HEK293T (cell line): ENCODE measurements at regions not wholly inside any gene's neighbourhood (a gene's known extent, or its start where the extent isn't known, plus 50 kb on each side); places are given as distances from the start of the nearest gene placed in this dataset.

ENCODE experiments used
- CTCF ChIA-PET: fragments of 350-600 bp; formaldehyde crosslinking; extraction: SDS; loops from one replicate; lab custom pipeline; 2021; ENCODE audit warnings: antibody characterized with exemption, inconsistent platforms; lab: Yijun Ruan, JAX
- POLR2A ChIA-PET: fragments of 350-600 bp; formaldehyde crosslinking; extraction: SDS; loops from one replicate; lab custom pipeline; 2020; ENCODE audit warnings: antibody characterized with exemption, inconsistent platforms; lab: Yijun Ruan, JAX
- DNase-seq: peaks from one replicate; pipeline ENCODE4 v3.0.0; 2012; ENCODE audit warnings: mixed read lengths; ENCODE audit errors: extremely low spot score
- ARNT ChIP-seq: fragments of 450-650 bp; IDR thresholded peaks from 2 replicates; pipeline ENCODE4 v1.6.1; 2017; ENCODE audit warnings: mild to moderate bottlenecking
- BHLHE40 ChIP-seq: fragments of 450-650 bp; IDR thresholded peaks from 2 replicates; pipeline ENCODE4 v1.6.1; 2016; ENCODE audit warnings: mild to moderate bottlenecking, moderate library complexity, borderline replicate concordance
- CTBP1 ChIP-seq: fragments of 450-650 bp; IDR thresholded peaks from 2 replicates; pipeline ENCODE4 v1.6.1; 2016; ENCODE audit warnings: borderline replicate concordance
- ELF4 ChIP-seq: fragments of 450-650 bp; IDR thresholded peaks from 2 replicates; pipeline ENCODE4 v1.6.1; 2017; ENCODE audit warnings: antibody characterized with exemption
- FOXA1 ChIP-seq: fragments of 450-650 bp; IDR thresholded peaks from 2 replicates; pipeline ENCODE4 v1.6.1; 2016; ENCODE audit warnings: mild to moderate bottlenecking
- FOXK2 ChIP-seq: fragments of 450-650 bp; IDR thresholded peaks from 2 replicates; pipeline ENCODE4 v1.6.1; 2016; ENCODE audit warnings: mild to moderate bottlenecking
- FOXM1 ChIP-seq: fragments of 450-650 bp; IDR thresholded peaks from 2 replicates; pipeline ENCODE4 v1.6.1; 2017; ENCODE audit warnings: mild to moderate bottlenecking, borderline replicate concordance
- HDGF ChIP-seq: fragments of 450-650 bp; IDR thresholded peaks from 2 replicates; pipeline ENCODE4 v1.6.1; 2017; ENCODE audit warnings: antibody characterized with exemption, borderline replicate concordance
- L3MBTL2 ChIP-seq: fragments of 450-650 bp; conservative IDR thresholded peaks from 2 replicates; pipeline ENCODE4 v1.6.1; 2016; ENCODE audit warnings: mild to moderate bottlenecking
- LEF1 ChIP-seq: fragments of 450-650 bp; IDR thresholded peaks from 2 replicates; pipeline ENCODE4 v1.6.1; 2017; ENCODE audit warnings: mild to moderate bottlenecking, borderline replicate concordance
- NFRKB ChIP-seq: fragments of 450-650 bp; IDR thresholded peaks from 2 replicates; pipeline ENCODE4 v1.6.1; 2016; ENCODE audit warnings: mild to moderate bottlenecking, moderate library complexity
- SP1 ChIP-seq: fragments of 450-650 bp; IDR thresholded peaks from 2 replicates; pipeline ENCODE4 v1.6.1; 2017
- SUZ12 ChIP-seq: fragments of 450-650 bp; IDR thresholded peaks from 2 replicates; pipeline ENCODE4 v1.6.1; 2016; ENCODE audit warnings: mild to moderate bottlenecking
- TARDBP ChIP-seq: fragments of 450-650 bp; IDR thresholded peaks from 2 replicates; pipeline ENCODE4 v1.6.1; 2016
- ZNF384 ChIP-seq: fragments of 450-650 bp; IDR thresholded peaks from 2 replicates; pipeline ENCODE4 v1.6.1; 2016
- TF ChIP-seq, protein P1 (sequence below): fragments of 450-650 bp; IDR thresholded peaks from 2 replicates; pipeline ENCODE4 v1.6.1; 2016

DNA sequence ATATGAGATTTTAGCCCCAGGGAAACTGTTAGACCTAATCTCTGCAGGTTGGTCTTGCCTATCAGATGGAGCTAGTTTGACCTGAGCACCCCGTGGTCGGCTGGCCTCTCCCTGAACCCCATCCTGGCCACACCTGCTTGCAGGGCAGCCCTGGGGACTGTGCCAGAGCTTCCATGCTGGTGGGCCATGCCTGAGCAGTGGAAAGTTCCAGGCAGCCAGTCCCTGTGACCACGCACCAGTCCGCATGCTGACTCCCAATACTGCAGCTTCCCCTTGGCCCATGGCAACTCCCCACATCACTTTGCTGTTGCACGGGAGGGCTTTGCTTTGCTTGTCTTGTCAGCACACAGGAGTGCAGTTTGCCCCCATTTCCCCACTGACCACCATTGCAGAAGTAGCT lies 427.8 kb upstream of the SEMA3D start:
- ChIA-PET CTCF (no interaction called here), POLR2A (no interaction called here)
- no peak for DNase-seq
- no peak for TF ChIP-seq L3MBTL2
- no peak for TF ChIP-seq CTBP1
- TF ChIP-seq FOXA1: no peak
- TF ChIP-seq FOXM1: no peak
- no peak for TF ChIP-seq NFRKB
- no peak for TF ChIP-seq ZNF384
- TF ChIP-seq ELF4: no peak
- no peak for TF ChIP-seq BHLHE40
- no peak for TF ChIP-seq TARDBP
- no peak for TF ChIP-seq HDGF
- TF ChIP-seq SP1: no peak
- TF ChIP-seq, protein P1, sequence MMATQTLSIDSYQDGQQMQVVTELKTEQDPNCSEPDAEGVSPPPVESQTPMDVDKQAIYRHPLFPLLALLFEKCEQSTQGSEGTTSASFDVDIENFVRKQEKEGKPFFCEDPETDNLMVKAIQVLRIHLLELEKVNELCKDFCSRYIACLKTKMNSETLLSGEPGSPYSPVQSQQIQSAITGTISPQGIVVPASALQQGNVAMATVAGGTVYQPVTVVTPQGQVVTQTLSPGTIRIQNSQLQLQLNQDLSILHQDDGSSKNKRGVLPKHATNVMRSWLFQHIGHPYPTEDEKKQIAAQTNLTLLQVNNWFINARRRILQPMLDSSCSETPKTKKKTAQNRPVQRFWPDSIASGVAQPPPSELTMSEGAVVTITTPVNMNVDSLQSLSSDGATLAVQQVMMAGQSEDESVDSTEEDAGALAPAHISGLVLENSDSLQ: no peak
- no peak for TF ChIP-seq LEF1
- TF ChIP-seq SUZ12: no peak
- no peak for TF ChIP-seq ARNT
- no peak for TF ChIP-seq FOXK2

DNA sequence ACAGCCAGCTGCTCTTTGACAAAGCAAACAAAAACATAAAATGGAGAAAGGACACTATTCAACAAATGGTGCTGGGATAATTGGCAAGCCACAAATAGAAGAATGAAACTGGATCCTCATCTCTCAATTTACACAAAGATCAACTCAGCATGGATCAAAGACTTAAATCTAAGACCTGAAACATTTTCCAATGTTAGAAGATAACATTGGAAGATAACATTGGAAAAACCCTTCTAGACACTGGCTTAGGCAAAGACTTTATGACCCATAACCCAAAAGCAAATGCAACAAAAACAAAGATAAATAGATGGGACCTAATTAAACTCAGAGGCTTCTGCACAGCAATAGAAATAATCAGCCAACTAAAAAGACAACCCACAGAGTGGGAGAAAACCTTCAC lies 425.7 kb upstream of the SEMA3D start:
- DNase-seq: no peak
- POLR2A ChIA-PET: no interaction called here
- no peak for TF ChIP-seq FOXK2
- TF ChIP-seq L3MBTL2: no peak
- no peak for TF ChIP-seq SP1
- TF ChIP-seq NFRKB: no peak
- no peak for TF ChIP-seq ZNF384
- TF ChIP-seq TARDBP: no peak
- TF ChIP-seq SUZ12: no peak
- TF ChIP-seq CTBP1: no peak
- CTCF ChIA-PET: no interaction called here

DNA sequence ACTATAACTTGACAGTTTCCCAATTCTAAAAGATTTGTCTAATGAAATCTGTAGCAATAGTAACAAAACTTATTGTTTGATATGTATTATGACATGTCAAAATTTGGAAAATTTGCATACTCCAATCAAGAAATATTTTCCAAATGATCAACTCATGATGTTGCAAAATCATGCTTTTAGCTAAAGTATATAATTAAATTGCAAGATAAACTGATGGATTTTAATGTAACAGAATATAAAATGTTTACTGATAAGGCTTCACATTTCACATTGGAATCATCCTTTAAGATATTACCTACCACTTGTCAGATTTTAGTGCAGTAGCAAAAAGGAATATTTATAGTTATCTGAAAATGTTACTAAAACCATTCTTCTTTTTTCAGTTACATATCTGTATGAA lies 421.9 kb upstream of the SEMA3D start:
- CTCF ChIA-PET: no interaction called here
- POLR2A ChIA-PET: no interaction called here

DNA sequence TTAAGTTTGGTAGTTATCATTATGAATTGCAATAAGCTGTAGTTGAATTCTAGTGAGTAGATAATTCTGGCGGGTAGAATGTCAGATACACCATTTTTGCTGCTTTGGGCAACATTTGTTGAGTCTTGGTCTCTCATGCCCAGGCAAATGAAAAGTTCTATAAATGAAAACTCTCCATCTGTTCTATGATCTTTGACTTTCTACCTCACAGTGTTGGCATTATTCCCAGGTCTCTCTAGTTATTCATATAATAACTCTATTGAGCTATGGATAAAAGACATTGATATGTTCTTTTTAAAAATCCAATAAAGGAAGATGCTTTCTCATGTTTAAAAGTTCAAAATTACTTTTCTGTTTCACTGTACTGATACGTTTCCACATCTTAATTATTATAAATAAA lies 415.3 kb upstream of the SEMA3D start:
- ChIA-PET POLR2A (no interaction called here), CTCF (no interaction called here)
- DNase-seq: no peak
- TF ChIP-seq, protein P1: no peak
- TF ChIP-seq ELF4 (no peak), FOXK2 (no peak), TARDBP (no peak), LEF1 (no peak), ZNF384 (no peak), NFRKB (no peak), CTBP1 (no peak), FOXA1 (no peak), SUZ12 (no peak), FOXM1 (no peak), BHLHE40 (no peak), SP1 (no peak), HDGF (no peak), ARNT (no peak), L3MBTL2 (no peak)

More for the DNA sequence above, 421.9 kb upstream of the SEMA3D start:
- TF ChIP-seq ARNT (no peak), TARDBP (no peak), LEF1 (no peak), FOXM1 (no peak), NFRKB (no peak), BHLHE40 (no peak), HDGF (no peak), FOXA1 (no peak)
- TF ChIP-seq, protein P1: no peak
- no peak for DNase-seq

DNA sequence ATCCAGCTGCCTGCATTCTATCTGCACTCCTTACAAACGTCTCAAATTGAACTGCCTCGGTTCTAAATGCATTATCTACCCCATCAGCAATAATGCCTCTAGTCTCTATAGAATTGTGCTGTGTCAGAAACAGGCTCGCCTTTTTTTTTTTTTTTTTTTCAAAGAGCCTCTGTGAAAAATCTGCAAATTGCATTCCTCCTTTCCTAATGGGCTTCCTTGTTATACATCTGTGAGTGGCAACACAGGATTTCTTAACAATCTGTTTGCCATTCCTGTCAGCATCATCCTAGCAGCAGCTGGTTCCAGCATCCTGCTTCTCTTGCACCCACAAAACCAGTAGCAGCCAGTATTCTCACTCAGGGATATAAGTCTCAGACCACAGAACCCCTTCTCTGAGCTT lies 413.5 kb upstream of the SEMA3D start:
- DNase-seq: no peak
- no peak for TF ChIP-seq NFRKB
- no peak for TF ChIP-seq ARNT
- no peak for TF ChIP-seq FOXM1
- no peak for TF ChIP-seq TARDBP
- TF ChIP-seq SP1: no peak
- TF ChIP-seq HDGF: no peak
- TF ChIP-seq, protein P1: no peak
- TF ChIP-seq BHLHE40: no peak
- no peak for TF ChIP-seq ELF4
- TF ChIP-seq FOXK2: no peak
- no peak for TF ChIP-seq SUZ12
- TF ChIP-seq ZNF384: no peak
- TF ChIP-seq L3MBTL2: no peak
- TF ChIP-seq LEF1: no peak
- no peak for TF ChIP-seq CTBP1
- no peak for TF ChIP-seq FOXA1
- POLR2A ChIA-PET: no interaction called here
- CTCF ChIA-PET: no interaction called here

DNA sequence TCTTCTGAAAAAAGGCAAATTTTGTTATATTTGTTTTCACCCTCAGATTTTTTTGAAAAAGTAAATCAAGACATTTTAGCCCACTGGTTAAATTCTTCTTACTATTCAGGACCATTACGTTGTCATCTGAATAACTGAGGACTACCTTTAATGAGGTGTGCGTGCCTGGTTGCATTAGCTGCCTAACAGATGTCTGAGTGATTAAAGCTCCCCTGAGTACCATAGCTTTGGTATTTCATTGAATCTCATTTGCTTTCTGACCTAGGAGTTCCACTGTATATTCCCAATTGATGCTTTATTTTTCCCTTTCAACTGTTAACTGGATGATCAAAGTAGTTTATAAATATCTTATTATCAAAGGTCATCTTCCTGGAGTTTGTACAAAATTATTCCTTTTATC lies 410.0 kb upstream of the SEMA3D start:
- no peak for TF ChIP-seq L3MBTL2
- no peak for TF ChIP-seq FOXA1
- TF ChIP-seq FOXM1: no peak
- TF ChIP-seq TARDBP: no peak
- no peak for TF ChIP-seq BHLHE40
- no peak for TF ChIP-seq CTBP1
- DNase-seq: no peak
- POLR2A ChIA-PET: no interaction called here
- CTCF ChIA-PET: no interaction called here
